CD14-positive monocyte (primary cell): ENCODE measurements at regions not wholly inside any gene's neighbourhood (a gene's known extent, or its start where the extent isn't known, plus 50 kb on each side); places are given as distances from the start of the nearest gene placed in this dataset.

Experiments
- DNase-seq, 3 donors: peaks; one replicate each; pipeline ENCODE4 v3.0.0-alpha.2; 2011 to 2022
- H2AFZ ChIP-seq: 2 replicates; pipeline ENCODE4 v1.6.0; 2012; ENCODE audit warnings: mild to moderate bottlenecking, low read depth, low read length, inconsistent platforms; ENCODE audit not compliant: insufficient read depth, poor library complexity, severe bottlenecking
- H3K27ac ChIP-seq, 2 donors: 1 replicate in 1 of 2; 2 replicates in 1 of 2; pipeline ENCODE4 v1.5.1; 2012 to 2013; ENCODE audit warnings: low read length in 2 of 2, control low read depth in 1 of 2, inconsistent platforms in 1 of 2, low read depth in 1 of 2, mild to moderate bottlenecking in 1 of 2
- H3K27me3 ChIP-seq, 2 donors: one replicate each; pipeline versions ENCODE4 v1.6.0 to v1.6.1; 2011 to 2013; ENCODE audit warnings: low read length in 2 of 2; ENCODE audit not compliant: control insufficient read depth in 2 of 2, insufficient read depth in 2 of 2
- H3K36me3 ChIP-seq, 2 donors: replicated peaks in 1 of 2; 1 replicate in 1 of 2; 2 replicates in 1 of 2; pipeline versions ENCODE4 v1.5.1 to v1.6.1; 2012 to 2013; ENCODE audit warnings: low read length in 2 of 2, control low read depth in 1 of 2, inconsistent platforms in 1 of 2, mild to moderate bottlenecking in 1 of 2; ENCODE audit not compliant: insufficient read depth in 2 of 2, control insufficient read depth in 1 of 2
- H3K4me1 ChIP-seq, 2 donors: 1 replicate in 1 of 2; 2 replicates in 1 of 2; pipeline versions ENCODE4 v1.5.1 to v1.6.1; 2012 to 2013; ENCODE audit warnings: low read length in 2 of 2, control low read depth in 1 of 2, inconsistent platforms in 1 of 2, mild to moderate bottlenecking in 1 of 2, moderate library complexity in 1 of 2; ENCODE audit not compliant: insufficient read depth in 2 of 2, control insufficient read depth in 1 of 2
- H3K4me2 ChIP-seq: replicated peaks from 2 replicates; pipeline ENCODE3; 2012; ENCODE audit warnings: low read length, moderate library complexity, mild to moderate bottlenecking; ENCODE audit not compliant: poor library complexity, severe bottlenecking; ENCODE audit errors: extremely low read depth
- H3K4me3 ChIP-seq, 3 experiments: fragments of 200-600 bp in 1 of 3; sonication (generic) in 1 of 3; replicated peaks in 1 of 3; 1 replicate in 2 of 3; 2 replicates in 1 of 3; pipeline ENCODE4 v1.5.1; 2011 to 2013; ENCODE audit warnings: low read length in 3 of 3, mild to moderate bottlenecking in 3 of 3, control low read depth in 2 of 3, low read depth in 2 of 3, inconsistent platforms in 1 of 3, moderate library complexity in 1 of 3
- H3K79me2 ChIP-seq: 2 replicates; pipeline ENCODE4 v1.6.0; 2012; ENCODE audit warnings: mild to moderate bottlenecking, control low read depth, inconsistent platforms, low read length, moderate library complexity; ENCODE audit not compliant: insufficient read depth
- H3K9ac ChIP-seq: 2 replicates; pipeline ENCODE4 v1.6.0; 2017; ENCODE audit warnings: low read length, mild to moderate bottlenecking; ENCODE audit not compliant: insufficient read depth, poor library complexity, severe bottlenecking
- H3K9me3 ChIP-seq, 2 donors: replicated peaks in 1 of 2; 1 replicate in 1 of 2; 2 replicates in 1 of 2; pipeline versions ENCODE4 v1.5.1 to v1.6.1; 2012 to 2013; ENCODE audit warnings: low read length in 2 of 2, control low read depth in 1 of 2; ENCODE audit not compliant: control insufficient read depth in 1 of 2, insufficient read depth in 1 of 2
- H4K20me1 ChIP-seq: 2 replicates; pipeline ENCODE4 v1.6.0; 2012; ENCODE audit warnings: mild to moderate bottlenecking, low read length, control low read depth, moderate library complexity; ENCODE audit not compliant: insufficient read depth
- H3K27ac Mint-ChIP-seq, 7 donors: one replicate each; pipeline ENCODE4 v1.8.0; 2020; ENCODE audit warnings: mild to moderate bottlenecking in 7 of 7, mixed read lengths in 7 of 7, moderate library complexity in 6 of 7, inconsistent platforms in 2 of 7
- H3K27me3 Mint-ChIP-seq, 3 donors: one replicate each; pipeline ENCODE4 v1.8.0; 2021 to 2022; ENCODE audit warnings: low read depth in 3 of 3, mild to moderate bottlenecking in 3 of 3, mixed read lengths in 3 of 3, moderate library complexity in 3 of 3, inconsistent platforms in 1 of 3
- H3K36me3 Mint-ChIP-seq, 2 donors: one replicate each; pipeline ENCODE4 v1.8.0; 2020; ENCODE audit warnings: mixed read lengths in 2 of 2, inconsistent platforms in 1 of 2, mild to moderate bottlenecking in 1 of 2
- H3K4me1 Mint-ChIP-seq: one replicate; pipeline ENCODE4 v1.8.0; 2020; ENCODE audit warnings: mild to moderate bottlenecking, mixed read lengths
- H3K4me3 Mint-ChIP-seq, 2 donors: one replicate each; pipeline ENCODE4 v1.8.0; 2020; ENCODE audit warnings: mild to moderate bottlenecking in 2 of 2, mixed read lengths in 2 of 2, moderate library complexity in 1 of 2
- H3K9me3 Mint-ChIP-seq, 7 donors: one replicate each; pipeline ENCODE4 v1.8.0; 2020 to 2022; ENCODE audit warnings: mixed read lengths in 7 of 7, mild to moderate bottlenecking in 6 of 7, moderate library complexity in 6 of 7, inconsistent platforms in 2 of 7
- CTCF ChIP-seq: fragments of 200-600 bp; IDR thresholded peaks from one replicate; pipeline ENCODE4 v1.8.0; 2022; ENCODE audit warnings: antibody characterized with exemption, mild to moderate bottlenecking
- WGBS: methylation state at CpG from one replicate; pipeline ENCODE4 v1.1.5; 2013; ENCODE audit warnings: missing lambda C conversion rate; ENCODE audit not compliant: insufficient coverage; 5-methylcytosine and 5-hydroxymethylcytosine counted together
- intact Hi-C, 2 donors: fragments of 100-400 bp; cut with micrococcal nuclease; formaldehyde crosslinking; loops; one replicate each; pipeline versions ENCODE4 v1.15.0 to v1.15.1; 2023

GRCh38 chr2:139850254-139850890 lies 1070.2 kb upstream of the NXPH2 start:
- 80% methylated on average over 1 of the region's 1 CpG for WGBS
- Histone ChIP-seq H3K4me3 (no peak overlapping the region), H3K27ac (no peak overlapping the region), H3K79me2 (no peaks in the 10 kb centered on the region), H3K4me1 (no peaks in the 10 kb centered on the region), H2AFZ (no peak overlapping the region), H3K36me3 (no peaks in the 10 kb centered on the region), H3K27me3 (no peaks in the 10 kb centered on the region), H3K9me3 (no peaks in the 10 kb centered on the region), H3K4me2 (no peak overlapping the region), H3K9ac (no peak overlapping the region), H4K20me1 (no peaks in the 10 kb centered on the region)
- H3K27me3 Mint-ChIP-seq: peaks cover 0 to under 1% (median 0%) of the 10 kb centered on the region in 3 donors
- no peak overlapping the region for H3K4me3 Mint-ChIP-seq
- intact Hi-C loops: no loop called here
- H3K9me3 Mint-ChIP-seq: peaks cover 0 to 9% (median 4%) of the 10 kb centered on the region in 7 donors
- no peaks in the 10 kb centered on the region for H3K4me1 Mint-ChIP-seq
- no peak for TF ChIP-seq CTCF
- DNase-seq: no peak
- H3K36me3 Mint-ChIP-seq: no peaks in the 10 kb centered on the region
- no peak overlapping the region for H3K27ac Mint-ChIP-seq

DNA sequence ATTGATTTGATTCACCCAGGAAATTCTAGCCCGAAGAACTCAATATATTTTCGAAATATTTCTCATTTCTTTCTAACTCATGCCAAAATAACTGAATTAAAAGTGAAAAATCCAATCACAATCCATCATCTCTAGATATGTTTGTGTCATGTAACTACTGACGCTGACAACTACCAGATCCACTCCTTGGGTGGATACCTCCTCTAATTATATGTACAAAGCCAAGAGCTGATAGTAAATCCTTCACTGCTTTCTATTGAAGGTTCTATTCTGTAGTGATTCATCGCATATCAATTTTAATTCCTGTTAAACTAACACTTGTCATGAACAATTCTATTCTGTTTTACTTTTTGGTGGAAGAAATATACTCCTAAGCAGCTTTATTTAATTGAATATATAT lies 1056.6 kb upstream of the NXPH2 start:
- no peak overlapping the region for H3K4me3 Mint-ChIP-seq
- H3K27ac Mint-ChIP-seq: no peak overlapping the region

More for the DNA sequence above, 1056.6 kb upstream of the NXPH2 start:
- Histone ChIP-seq H3K9me3 (no peaks in the 10 kb centered on the region), H3K9ac (no peak overlapping the region), H2AFZ (no peak overlapping the region), H3K4me1 (no peaks in the 10 kb centered on the region), H3K27ac (no peak overlapping the region), H3K36me3 (no peaks in the 10 kb centered on the region), H3K27me3 (no peaks in the 10 kb centered on the region), H3K79me2 (no peaks in the 10 kb centered on the region), H4K20me1 (no peaks in the 10 kb centered on the region), H3K4me3 (no peak overlapping the region), H3K4me2 (no peak overlapping the region)
- no peak for DNase-seq
- peaks cover 0 to 2% (median 0%) of the 10 kb centered on the region in 7 donors for H3K9me3 Mint-ChIP-seq
- intact Hi-C loops: no loop called here
- WGBS: no CpG with 5 or more reads among the region's 4 CpGs
- no peaks in the 10 kb centered on the region for H3K27me3 Mint-ChIP-seq
- no peaks in the 10 kb centered on the region for H3K4me1 Mint-ChIP-seq
- no peak for TF ChIP-seq CTCF
- H3K36me3 Mint-ChIP-seq: no peaks in the 10 kb centered on the region
